ENCODE measurements at regions not wholly inside any gene's neighbourhood (a gene's known extent, or its start where the extent isn't known, plus 50 kb on each side); places are given as distances from the start of the nearest gene placed in this dataset.

- Mint-ChIP-seq H3K36me3 (ENCODE audit: insufficient read depth, unreplicated experiment) (no peaks in the 10 kb centered on the region), H3K4me1 (ENCODE audit: low read depth, unreplicated experiment) (no peaks in the 10 kb centered on the region)
- CTCF ChIA-PET: no interaction called here
These were observed 168.3 kb downstream of the HERPUD2 start for GRCh38 chr7:35526645-35527044.

GRCh38 chr7:35524112-35524804 is 170.7 kb downstream of the HERPUD2 start:
- H3K9me3 Mint-ChIP-seq (ENCODE audit: low read depth, unreplicated experiment): no peaks in the 10 kb centered on the region
- H3K27me3 Mint-ChIP-seq (ENCODE audit: unreplicated experiment): peaks cover 85% of the 10 kb centered on the region
- no peaks in the 10 kb centered on the region for H3K4me1 Mint-ChIP-seq (ENCODE audit: low read depth, unreplicated experiment)
- intact Hi-C loops (cut with micrococcal nuclease; ENCODE audit: unreplicated experiment): loop anchor here (5.0 kb wide), 2 partner anchors 332 to 452 kb away; no protein-coding TSS in a partner anchor
- no peak overlapping the region for H3K27ac Mint-ChIP-seq (ENCODE audit: unreplicated experiment)
- DNase-seq: no peak
- no peak for TF ChIP-seq CTCF (IDR thresholded peaks at IDR 0.05; ENCODE audit: unreplicated experiment)
- CTCF ChIA-PET: interaction anchor here (1.0 kb wide), 1 partner anchor 99 kb away, joined by 3 read pairs; no protein-coding TSS in a partner anchor
- no TSS peak for BruUV-seq (replicated peaks)
- no peak overlapping the region for H3K4me3 Mint-ChIP-seq (ENCODE audit: low read depth, unreplicated experiment)
- H3K36me3 Mint-ChIP-seq (ENCODE audit: insufficient read depth, unreplicated experiment): no peaks in the 10 kb centered on the region

More at GRCh38 chr7:35526645-35527044, 168.3 kb downstream of the HERPUD2 start:
- no TSS peak for BruUV-seq (replicated peaks)
- intact Hi-C loops (cut with micrococcal nuclease; ENCODE audit: unreplicated experiment): no loop called here
- H3K4me3 Mint-ChIP-seq (ENCODE audit: low read depth, unreplicated experiment): no peak overlapping the region
- no peaks in the 10 kb centered on the region for H3K9me3 Mint-ChIP-seq (ENCODE audit: low read depth, unreplicated experiment)
- no peak for DNase-seq
- peaks cover 85% of the 10 kb centered on the region for H3K27me3 Mint-ChIP-seq (ENCODE audit: unreplicated experiment)
- H3K27ac Mint-ChIP-seq (ENCODE audit: unreplicated experiment): no peak overlapping the region
- TF ChIP-seq CTCF (IDR thresholded peaks at IDR 0.05; ENCODE audit: unreplicated experiment): no peak

DNA sequence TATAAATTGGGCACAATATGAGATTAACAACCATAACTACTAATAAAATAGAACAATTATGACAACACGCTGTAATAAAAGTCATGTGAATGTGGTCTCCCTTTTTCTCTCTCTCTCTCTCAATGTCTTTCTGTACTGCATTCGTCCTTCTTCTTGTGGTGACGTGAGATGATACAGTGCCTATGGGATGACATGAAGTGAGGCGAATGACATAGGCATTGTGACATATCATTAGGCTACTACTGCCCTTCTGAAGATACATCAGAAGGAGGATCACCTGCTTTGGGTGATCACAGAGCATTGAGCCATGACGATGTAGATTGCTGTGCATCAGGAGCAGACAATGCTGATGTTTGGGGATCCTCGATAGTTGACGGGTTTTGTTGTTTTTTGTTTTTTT is 171.6 kb downstream of the HERPUD2 start:
- Mint-ChIP-seq H3K9me3 (ENCODE audit: low read depth, unreplicated experiment) (no peaks in the 10 kb centered on the region), H3K4me1 (ENCODE audit: low read depth, unreplicated experiment) (no peaks in the 10 kb centered on the region), H3K27ac (ENCODE audit: unreplicated experiment) (no peak overlapping the region), H3K27me3 (ENCODE audit: unreplicated experiment) (peaks cover 89% of the 10 kb centered on the region), H3K4me3 (ENCODE audit: low read depth, unreplicated experiment) (no peak overlapping the region), H3K36me3 (ENCODE audit: insufficient read depth, unreplicated experiment) (no peaks in the 10 kb centered on the region)
- TF ChIP-seq CTCF (IDR thresholded peaks at IDR 0.05; ENCODE audit: unreplicated experiment): no peak
- no TSS peak for BruUV-seq (replicated peaks)
- CTCF ChIA-PET: interaction anchor here (0.9 kb wide), 1 partner anchor 98 kb away, joined by 5 read pairs; no protein-coding TSS in a partner anchor
- DNase-seq: no peak
- intact Hi-C loops (cut with micrococcal nuclease; ENCODE audit: unreplicated experiment): loop anchor here (5.0 kb wide), 2 partner anchors 331 to 451 kb away; no protein-coding TSS in a partner anchor

GRCh38 chr7:35522697-35523096 is 172.2 kb downstream of the HERPUD2 start:
- intact Hi-C loops (cut with micrococcal nuclease; ENCODE audit: unreplicated experiment): loop anchor here (5.0 kb wide), 2 partner anchors 330 to 450 kb away; no protein-coding TSS in a partner anchor
- TF ChIP-seq CTCF (IDR thresholded peaks at IDR 0.05; ENCODE audit: unreplicated experiment): no peak
- BruUV-seq (replicated peaks): no TSS peak
- Mint-ChIP-seq H3K4me3 (ENCODE audit: low read depth, unreplicated experiment) (no peak overlapping the region), H3K4me1 (ENCODE audit: low read depth, unreplicated experiment) (no peaks in the 10 kb centered on the region), H3K36me3 (ENCODE audit: insufficient read depth, unreplicated experiment) (no peaks in the 10 kb centered on the region), H3K9me3 (ENCODE audit: low read depth, unreplicated experiment) (no peaks in the 10 kb centered on the region), H3K27me3 (ENCODE audit: unreplicated experiment) (peaks cover 89% of the 10 kb centered on the region), H3K27ac (ENCODE audit: unreplicated experiment) (no peak overlapping the region)
- no peak for DNase-seq
- CTCF ChIA-PET: interaction anchor here (0.6 to 0.9 kb wide), 2 partner anchors 44 to 98 kb away, joined by 3 to 5 read pairs; no protein-coding TSS in a partner anchor
